ENCODE measurements at regions not wholly inside any gene's neighbourhood (a gene's known extent, or its start where the extent isn't known, plus 50 kb on each side); places are given as distances from the start of the nearest gene placed in this dataset.

GRCh38 chr15:81754078-81754477 is 291.7 kb downstream of the MEX3B start (continued):
- TF ChIP-seq PRDM15 (CRISPR knock-in tag; IDR thresholded peaks at IDR 0.05) (no peak), MYBL2 (CRISPR knock-in tag; IDR thresholded peaks at IDR 0.05) (no peak), SMAD3 (CRISPR knock-in tag; IDR thresholded peaks at IDR 0.05; ENCODE audit: borderline replicate concordance) (no peak), HMGXB4 (CRISPR knock-in tag; IDR thresholded peaks at IDR 0.05) (no peak), GABPB1 (CRISPR knock-in tag; IDR thresholded peaks at IDR 0.05) (no peak), ZNF138 (CRISPR knock-in tag; conservative IDR thresholded peaks at IDR 0.05) (no peak), ZNF232 (CRISPR knock-in tag; IDR thresholded peaks at IDR 0.05) (no peak), TCF7 (CRISPR knock-in tag; IDR thresholded peaks at IDR 0.05; ENCODE audit: low read depth) (no peak), RELA (CRISPR knock-in tag; IDR thresholded peaks at IDR 0.05; ENCODE audit: borderline replicate concordance) (no peak), ATF6 (CRISPR knock-in tag; IDR thresholded peaks at IDR 0.05) (no peak)

GRCh38 chr15:81752974-81753373 is 292.8 kb downstream of the MEX3B start:
- no peak for DNase-seq (ENCODE audit: low spot score)
- Mint-ChIP-seq H3K27me3 (ENCODE audit: low read depth) (no peaks in the 10 kb centered on the region), H3K36me3 (no peaks in the 10 kb centered on the region), H3K4me3 (no peak overlapping the region), H3K4me1 (peaks cover 45% of the 10 kb centered on the region), H3K27ac (peak overlapping the region; percentile 43; the same call in 1 of the 2 replicates), H3K9me3 (no peaks in the 10 kb centered on the region)
- ChIA-PET CTCF (interaction anchor here (1.0 to 2.5 kb wide), 3 partner anchors 60 to 342 kb away, joined by 3 to 12 read pairs (median 6); no protein-coding TSS in a partner anchor), POLR2A (no interaction called here)
- peak; percentile 49 for ATAC-seq
- TF ChIP-seq AFF4 (CRISPR knock-in tag; IDR thresholded peaks at IDR 0.05; ENCODE audit: borderline replicate concordance): no peak
- no peak for TF ChIP-seq ZMAT4 (CRISPR knock-in tag; IDR thresholded peaks at IDR 0.05)
- TF ChIP-seq ZSCAN18 (CRISPR knock-in tag; IDR thresholded peaks at IDR 0.05): no peak
- no peak for TF ChIP-seq NR3C1 (CRISPR knock-in tag; conservative IDR thresholded peaks at IDR 0.05; ENCODE audit: low read depth)
- TF ChIP-seq ARID4B (CRISPR knock-in tag; IDR thresholded peaks at IDR 0.05; ENCODE audit: borderline replicate concordance): no peak
